IMR-90 (cell line): ENCODE measurements at regions not wholly inside any gene's neighbourhood (a gene's known extent, or its start where the extent isn't known, plus 50 kb on each side); places are given as distances from the start of the nearest gene placed in this dataset.

Experiments
- CTCF ChIP-seq: conservative IDR thresholded peaks from 2 replicates; pipeline ENCODE4 v1.5.1; 2012; ENCODE audit warnings: mild to moderate bottlenecking, low read depth, low read length, improper control_type of control experiment
- POLR2A ChIP-seq: IDR thresholded peaks from 2 replicates; pipeline ENCODE4 v1.6.1; 2012; ENCODE audit warnings: mild to moderate bottlenecking, low read depth, low read length
- RAD21 ChIP-seq: IDR thresholded peaks from 2 replicates; pipeline ENCODE4 v1.6.1; 2012; ENCODE audit warnings: low read length, improper control_type of control experiment
- RCOR1 ChIP-seq: IDR thresholded peaks from 2 replicates; pipeline ENCODE4 v1.6.1; 2012; ENCODE audit warnings: mild to moderate bottlenecking, low read length, improper control_type of control experiment; ENCODE audit not compliant: insufficient replicate concordance

- TF ChIP-seq CTCF (no peak), POLR2A (no peak), RAD21 (no peak), RCOR1 (no peak)
Measured at GRCh38 chr5:167050568-167051401, 1240.7 kb upstream of the WWC1 start.
